SK-N-SH (cell line): ENCODE measurements at regions not wholly inside any gene's neighbourhood (a gene's known extent, or its start where the extent isn't known, plus 50 kb on each side); places are given as distances from the start of the nearest gene placed in this dataset.
A peak's percentile ranks its signal among the peaks of the same experiment; 100 is the strongest.

Experiments
- CTCF ChIA-PET: fragments of 300-600, 350-600 bp; formaldehyde crosslinking; extraction: SDS; loops from one replicate; lab custom pipeline; 2021; lab: Yijun Ruan, JAX
- POLR2A ChIA-PET: fragments of 350-600 bp; sonication (Branson Sonifier 250); formaldehyde crosslinking; extraction: SDS; loops from one replicate; lab custom pipeline; 2020; ENCODE audit warnings: antibody characterized with exemption, inconsistent platforms; lab: Yijun Ruan, JAX
- DNase-seq: peaks from one replicate; pipeline ENCODE4 v3.0.0; 2012
- H2AFZ ChIP-seq: fragments of 200-600 bp; sonication (generic); 2 replicates; pipeline ENCODE4 v1.8.1; 2016; ENCODE audit warnings: antibody characterized with exemption, mild to moderate bottlenecking, low read depth
- H3F3A ChIP-seq: fragments of 200-600 bp; sonication (generic); replicated peaks from 2 replicates; pipeline ENCODE3; 2016; ENCODE audit warnings: antibody characterized with exemption, mild to moderate bottlenecking; ENCODE audit not compliant: insufficient read depth
- H3K27ac ChIP-seq, 2 experiments: fragments of 200-500 bp in 1 of 2; fragments of 200-600 bp in 1 of 2; sonication (Bioruptor generic) in 1 of 2; sonication (generic), shearing (Covaris generic) in 1 of 2; 2 replicates each; pipeline versions ENCODE4 v1.5.1 to v1.6.1; 2014 to 2016; ENCODE audit warnings: low read depth in 2 of 2, inconsistent platforms in 1 of 2, low read length in 1 of 2, mild to moderate bottlenecking in 1 of 2, mixed read lengths in 1 of 2
- H3K27me3 ChIP-seq: fragments of 200-600 bp; sonication (generic), shearing (Covaris generic); 2 replicates; pipeline ENCODE4 v1.6.1; 2016; ENCODE audit warnings: mixed run types; ENCODE audit not compliant: insufficient read depth
- H3K36me3 ChIP-seq, 2 experiments: fragments of 200-500 bp in 1 of 2; fragments of 200-600 bp in 1 of 2; sonication (Bioruptor generic) in 1 of 2; sonication (generic) in 1 of 2; replicated peaks in 1 of 2; 2 replicates each; pipeline versions ENCODE3 to v1.5.1; 2014 to 2016; ENCODE audit warnings: low read length in 1 of 2, mild to moderate bottlenecking in 1 of 2; ENCODE audit not compliant: insufficient read depth in 2 of 2, control insufficient read depth in 1 of 2
- H3K4me1 ChIP-seq, 2 experiments: fragments of 200-500 bp in 1 of 2; fragments of 200-600 bp in 1 of 2; sonication (Bioruptor generic) in 1 of 2; sonication (generic), shearing (Covaris generic) in 1 of 2; 2 replicates each; pipeline versions ENCODE4 v1.5.1 to v1.6.1; 2014 to 2016; ENCODE audit warnings: low read depth in 1 of 2, low read length in 1 of 2, mixed run types in 1 of 2; ENCODE audit not compliant: insufficient read depth in 2 of 2, control insufficient read depth in 1 of 2
- H3K4me2 ChIP-seq: fragments of 200-600 bp; sonication (generic), shearing (Covaris generic); 2 replicates; pipeline ENCODE4 v1.6.1; 2017; ENCODE audit warnings: mixed run types
- H3K4me3 ChIP-seq, 2 experiments: fragments of 200-500 bp in 1 of 2; fragments of 200-600 bp in 1 of 2; sonication (Bioruptor generic) in 1 of 2; sonication (generic), shearing (Covaris generic) in 1 of 2; 2 replicates each; pipeline versions ENCODE4 v1.5.1 to v1.8.1; 2014 to 2016; ENCODE audit warnings: low read depth in 2 of 2, inconsistent platforms in 1 of 2, low read length in 1 of 2, mild to moderate bottlenecking in 1 of 2, mixed read lengths in 1 of 2, moderate library complexity in 1 of 2
- H3K79me2 ChIP-seq: fragments of 200-600 bp; sonication (generic); 2 replicates; pipeline ENCODE4 v1.8.1; 2017; ENCODE audit warnings: mild to moderate bottlenecking; ENCODE audit not compliant: insufficient read depth
- H3K9ac ChIP-seq: fragments of 200-600 bp; sonication (generic); 2 replicates; pipeline ENCODE4 v1.6.1; 2017; ENCODE audit warnings: mixed run types
- H3K9me2 ChIP-seq: fragments of 200-600 bp; sonication (generic); 2 replicates; pipeline ENCODE4 v1.6.1; 2017; ENCODE audit warnings: mixed run types
- H3K9me3 ChIP-seq: fragments of 200-600 bp; sonication (generic); 2 replicates; pipeline ENCODE4 v1.6.1; 2017; ENCODE audit warnings: mixed run types, mild to moderate bottlenecking, moderate library complexity
- H4K20me1 ChIP-seq: fragments of 200-600 bp; sonication (generic); 2 replicates; pipeline ENCODE4 v1.6.1; 2017; ENCODE audit warnings: mild to moderate bottlenecking, mixed run types; ENCODE audit not compliant: insufficient read depth
- CHD2 ChIP-seq: fragments of 150-350 bp; IDR thresholded peaks from 2 replicates; pipeline ENCODE4 v1.6.1; 2018; ENCODE audit warnings: low read length; ENCODE audit not compliant: partially characterized antibody
- CTCF ChIP-seq: fragments of 200-600 bp; sonication (generic); IDR thresholded peaks from 2 replicates; pipeline ENCODE4 v1.6.1; 2017; ENCODE audit warnings: antibody characterized with exemption, mild to moderate bottlenecking, moderate library complexity
- EP300 ChIP-seq, 2 experiments: IDR thresholded peaks; 2 replicates each; pipeline versions ENCODE4 v1.4.0 to v1.6.1; 2012; ENCODE audit warnings: borderline replicate concordance in 1 of 2, low read depth in 1 of 2, low read length in 1 of 2
- GATA2 ChIP-seq: sonication (generic); formaldehyde crosslinking; IDR thresholded peaks from 2 replicates; pipeline ENCODE4 v1.5.0; 2020; ENCODE audit warnings: mild to moderate bottlenecking, missing genetic modification reagents
- IRF3 ChIP-seq: fragments of 150-350 bp; IDR thresholded peaks from 2 replicates; pipeline ENCODE4 v1.6.1; 2016; ENCODE audit warnings: mild to moderate bottlenecking, low read depth, low read length
- NFIC ChIP-seq: IDR thresholded peaks from 2 replicates; pipeline ENCODE4 v1.4.0; 2012; ENCODE audit warnings: borderline replicate concordance
- RAD21 ChIP-seq: IDR thresholded peaks from 2 replicates; pipeline ENCODE4 v1.6.1; 2012; ENCODE audit warnings: mild to moderate bottlenecking, low read length
- RFX5 ChIP-seq: IDR thresholded peaks from 2 replicates; pipeline ENCODE4 v1.6.1; 2012; ENCODE audit warnings: mild to moderate bottlenecking, improper control_type of control experiment, low read length
- RXRA ChIP-seq: IDR thresholded peaks from 2 replicates; pipeline ENCODE4 v1.4.0; 2012; ENCODE audit warnings: low read depth, mild to moderate bottlenecking, borderline replicate concordance
- SIN3A ChIP-seq: IDR thresholded peaks from 2 replicates; pipeline ENCODE4 v1.6.1; 2012; ENCODE audit warnings: low read depth, mild to moderate bottlenecking, low read length, moderate library complexity, borderline replicate concordance
- TAF1 ChIP-seq: IDR thresholded peaks from 2 replicates; pipeline ENCODE4 v1.6.1; 2012; ENCODE audit warnings: low read depth, mild to moderate bottlenecking, low read length, moderate library complexity, borderline replicate concordance
- TEAD4 ChIP-seq: IDR thresholded peaks from 2 replicates; pipeline ENCODE4 v1.4.0; 2012; ENCODE audit warnings: mild to moderate bottlenecking, borderline replicate concordance; ENCODE audit not compliant: insufficient read depth
- WGBS: methylation state at CpG from one replicate; pipeline ENCODE4 v1.1.6; 2017; ENCODE audit warnings: low lambda C conversion rate; 5-methylcytosine and 5-hydroxymethylcytosine counted together
- TF ChIP-seq, protein P1 (sequence below): IDR thresholded peaks from 2 replicates; pipeline ENCODE4; 2012

DNA sequence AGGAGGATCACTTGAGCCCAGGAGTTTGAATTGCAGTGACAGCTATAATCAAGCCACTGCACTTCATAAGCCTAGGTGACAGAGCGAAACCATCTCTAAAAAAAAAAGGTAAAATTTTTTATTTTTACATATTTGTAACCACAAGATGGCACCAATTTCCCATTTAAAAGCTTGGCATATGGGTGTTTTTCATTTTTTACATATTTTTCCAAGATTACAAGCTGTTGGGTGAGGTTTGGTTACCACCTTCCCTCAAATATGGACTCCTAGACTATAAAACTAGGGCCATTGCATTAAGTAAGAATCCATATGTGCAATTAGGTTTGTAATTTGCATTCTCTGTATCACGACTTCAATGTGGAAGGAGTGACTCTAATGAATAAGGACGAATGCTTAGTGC lies 129.3 kb upstream of the ACBD5 start:
- Histone ChIP-seq H3K9me3 (no peaks in the 10 kb centered on the region), H3K79me2 (no peaks in the 10 kb centered on the region), H3K36me3 (no peaks in the 10 kb centered on the region), H3K4me2 (no peak overlapping the region), H3K4me3 (no peak overlapping the region), H4K20me1 (no peaks in the 10 kb centered on the region), H3F3A (no peaks in the 10 kb centered on the region), H2AFZ (no peak overlapping the region), H3K4me1 (no peaks in the 10 kb centered on the region), H3K27me3 (peaks cover 19% of the 10 kb centered on the region; the same call in 1 of the 2 replicates), H3K9me2 (no peaks in the 10 kb centered on the region), H3K27ac (no peak overlapping the region), H3K9ac (no peak overlapping the region)
- CTCF ChIA-PET, result interaction anchor here (0.6 to 1.8 kb wide), 7 partner anchors 10 to 1023 kb away, joined by 3 to 17 read pairs (median 4); no protein-coding TSS in a partner anchor
- peak; percentile 48 for TF ChIP-seq RAD21
- peak; percentile 49 for TF ChIP-seq CTCF
- no peak for TF ChIP-seq IRF3
- TF ChIP-seq EP300 (IDR thresholded peaks at IDR 0.05; ENCODE audit: borderline replicate concordance in 1 of 2, low read depth in 1 of 2, low read length in 1 of 2), result no peak
- no peak for DNase-seq
- WGBS, result 54% methylated on average over 3 of the region's 3 CpGs
- POLR2A ChIA-PET, result no interaction called here

- H3K4me1 ChIP-seq, result no peaks in the 10 kb centered on the region
- POLR2A ChIA-PET, result no interaction called here
- no peaks in the 10 kb centered on the region for H3K9me3 ChIP-seq
- H4K20me1 ChIP-seq, result no peaks in the 10 kb centered on the region
- H3F3A ChIP-seq, result no peaks in the 10 kb centered on the region
- H3K79me2 ChIP-seq, result no peaks in the 10 kb centered on the region
- H3K9ac ChIP-seq, result no peak overlapping the region
- no peak overlapping the region for H3K27ac ChIP-seq
- H3K36me3 ChIP-seq, result no peaks in the 10 kb centered on the region
- H3K27me3 ChIP-seq, result peaks cover 8% of the 10 kb centered on the region; the same call in 1 of the 2 replicates
- no peaks in the 10 kb centered on the region for H3K9me2 ChIP-seq
- no peak for TF ChIP-seq CTCF
- TF ChIP-seq GATA2, result no peak
- no peak for TF ChIP-seq NFIC
- no peak for TF ChIP-seq RFX5
- TF ChIP-seq, protein P1, sequence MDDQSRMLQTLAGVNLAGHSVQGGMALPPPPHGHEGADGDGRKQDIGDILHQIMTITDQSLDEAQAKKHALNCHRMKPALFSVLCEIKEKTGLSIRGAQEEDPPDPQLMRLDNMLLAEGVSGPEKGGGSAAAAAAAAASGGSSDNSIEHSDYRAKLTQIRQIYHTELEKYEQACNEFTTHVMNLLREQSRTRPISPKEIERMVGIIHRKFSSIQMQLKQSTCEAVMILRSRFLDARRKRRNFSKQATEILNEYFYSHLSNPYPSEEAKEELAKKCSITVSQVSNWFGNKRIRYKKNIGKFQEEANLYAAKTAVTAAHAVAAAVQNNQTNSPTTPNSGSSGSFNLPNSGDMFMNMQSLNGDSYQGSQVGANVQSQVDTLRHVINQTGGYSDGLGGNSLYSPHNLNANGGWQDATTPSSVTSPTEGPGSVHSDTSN, result no peak
- no peak for TF ChIP-seq EP300 (IDR thresholded peaks at IDR 0.05; ENCODE audit: borderline replicate concordance in 1 of 2, low read depth in 1 of 2, low read length in 1 of 2)
- TF ChIP-seq RXRA, result no peak
- no peak for TF ChIP-seq TEAD4
- TF ChIP-seq TAF1, result no peak
- TF ChIP-seq CHD2, result no peak
- TF ChIP-seq SIN3A, result no peak
- no peak overlapping the region for H3K4me2 ChIP-seq
- H2AFZ ChIP-seq, result no peak overlapping the region
- DNase-seq, result no peak
- no peak overlapping the region for H3K4me3 ChIP-seq
- 48% methylated on average over 10 of the region's 10 CpGs for WGBS
- CTCF ChIA-PET, result interaction anchor here (0.9 to 1.8 kb wide), 3 partner anchors 8 to 874 kb away, joined by 3 to 17 read pairs (median 13); no protein-coding TSS in a partner anchor
These were observed 128.1 kb upstream of the ACBD5 start for GRCh38 chr10:27368706-27369105.
